Upper lobe of left lung (tissue), 4 donors: ENCODE measurements at regions not wholly inside any gene's neighbourhood (a gene's known extent, or its start where the extent isn't known, plus 50 kb on each side); places are given as distances from the start of the nearest gene placed in this dataset.

ENCODE experiments used
- EP300 ChIP-seq, 4 donors: sonication (generic); formaldehyde crosslinking; IDR thresholded peaks; one replicate each; pipeline ENCODE4 v1.5.1; 2017; ENCODE audit warnings: antibody characterized with exemption in 4 of 4, control low read depth in 2 of 4
- TF ChIP-seq, protein P1 (sequence below), 6 experiments: fragments of 450-650 bp in 4 of 6; fragments of 200-600 bp in 2 of 6; sonication (generic) in 2 of 6; IDR thresholded peaks; one replicate each; pipeline ENCODE4 v1.5.1; 2016 to 2019; ENCODE audit warnings: antibody characterized with exemption in 6 of 6

DNA sequence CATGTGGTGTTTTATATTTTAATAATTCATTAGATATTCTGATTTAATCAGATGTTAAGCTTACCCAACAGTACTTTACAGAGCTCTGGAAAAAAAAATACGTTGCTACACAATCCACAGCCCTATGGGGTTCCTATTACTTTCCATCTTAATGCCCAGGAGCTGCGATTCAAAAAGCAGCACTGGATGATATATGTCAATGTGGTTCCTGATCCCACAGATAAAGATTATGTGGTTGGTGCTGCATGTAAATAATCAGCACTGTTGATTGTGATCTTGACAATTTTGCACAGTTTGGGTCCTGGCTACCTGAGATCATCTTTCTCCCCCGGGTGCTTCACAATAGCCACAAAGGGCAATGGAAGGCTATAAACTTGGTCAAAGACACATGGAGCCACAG lies 72.7 kb upstream of the DCLK2 start:
- TF ChIP-seq, protein P1, sequence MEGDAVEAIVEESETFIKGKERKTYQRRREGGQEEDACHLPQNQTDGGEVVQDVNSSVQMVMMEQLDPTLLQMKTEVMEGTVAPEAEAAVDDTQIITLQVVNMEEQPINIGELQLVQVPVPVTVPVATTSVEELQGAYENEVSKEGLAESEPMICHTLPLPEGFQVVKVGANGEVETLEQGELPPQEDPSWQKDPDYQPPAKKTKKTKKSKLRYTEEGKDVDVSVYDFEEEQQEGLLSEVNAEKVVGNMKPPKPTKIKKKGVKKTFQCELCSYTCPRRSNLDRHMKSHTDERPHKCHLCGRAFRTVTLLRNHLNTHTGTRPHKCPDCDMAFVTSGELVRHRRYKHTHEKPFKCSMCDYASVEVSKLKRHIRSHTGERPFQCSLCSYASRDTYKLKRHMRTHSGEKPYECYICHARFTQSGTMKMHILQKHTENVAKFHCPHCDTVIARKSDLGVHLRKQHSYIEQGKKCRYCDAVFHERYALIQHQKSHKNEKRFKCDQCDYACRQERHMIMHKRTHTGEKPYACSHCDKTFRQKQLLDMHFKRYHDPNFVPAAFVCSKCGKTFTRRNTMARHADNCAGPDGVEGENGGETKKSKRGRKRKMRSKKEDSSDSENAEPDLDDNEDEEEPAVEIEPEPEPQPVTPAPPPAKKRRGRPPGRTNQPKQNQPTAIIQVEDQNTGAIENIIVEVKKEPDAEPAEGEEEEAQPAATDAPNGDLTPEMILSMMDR (IDR thresholded peaks at IDR 0.05), result no peak
- no peak for TF ChIP-seq EP300 (IDR thresholded peaks at IDR 0.05)
